Stimulated activated CD8-positive, alpha-beta memory T cell treated with anti-CD3 and anti-CD28 coated beads, Interleukin-4, amount 100 ng/mL, for 4 hours (primary cell): ENCODE measurements at regions not wholly inside any gene's neighbourhood (a gene's known extent, or its start where the extent isn't known, plus 50 kb on each side); places are given as distances from the start of the nearest gene placed in this dataset.

ENCODE experiments used
- DNase-seq, 2 donors: peaks; one replicate each; pipeline ENCODE4 v3.0.0-alpha.2; 2020; ENCODE audit warnings: low read depth in 2 of 2, low spot score in 1 of 2

GRCh38 chr11:87391496-87391895, 353.8 kb downstream of the TMEM135 start:
- DNase-seq: no peak

- no peak for DNase-seq
Observed at GRCh38 chr11:87384078-87384729, 346.5 kb downstream of the TMEM135 start.

GRCh38 chr11:87374038-87374807, 336.5 kb downstream of the TMEM135 start:
- no peak for DNase-seq
